B cell (primary cell): ENCODE measurements at regions not wholly inside any gene's neighbourhood (a gene's known extent, or its start where the extent isn't known, plus 50 kb on each side); places are given as distances from the start of the nearest gene placed in this dataset.

Experiments
- ATAC-seq: fragments of 200-7000 bp; cut with Tn5 transposase; one replicate; pipeline ENCODE4 v1.10.0; 2021; ENCODE audit warnings: low read depth, mild to moderate bottlenecking, moderate number of reproducible peaks, moderate library complexity
- CTCF ChIA-PET: fragments of 350-600 bp; sonication (Branson Sonifier 250); formaldehyde crosslinking; loops from one replicate; lab custom pipeline; 2021; ENCODE audit warnings: antibody characterized with exemption, inconsistent platforms; lab: Charles Lee
- POLR2A ChIA-PET: fragments of 350-600 bp; sonication (Branson Sonifier 250); formaldehyde crosslinking; loops from one replicate; lab custom pipeline; 2021; ENCODE audit warnings: antibody characterized with exemption; lab: Charles Lee
- DNase-seq: peaks from one replicate; pipeline ENCODE4 v3.0.0; 2013
- H2AFZ ChIP-seq: 2 replicates; pipeline ENCODE4 v1.6.1; 2012; ENCODE audit warnings: mild to moderate bottlenecking, low read depth, low read length; ENCODE audit not compliant: insufficient read depth, poor library complexity, severe bottlenecking
- H3K27ac ChIP-seq, 2 donors: 1 replicate in 1 of 2; 2 replicates in 1 of 2; pipeline ENCODE4 v1.5.1; 2012 to 2013; ENCODE audit warnings: low read length in 2 of 2, mild to moderate bottlenecking in 2 of 2, moderate library complexity in 1 of 2
- H3K27me3 ChIP-seq, 4 experiments: fragments of 200-600 bp in 1 of 4; sonication (generic) in 1 of 4; replicated peaks in 1 of 4; 1 replicate in 2 of 4; 2 replicates in 2 of 4; pipeline versions ENCODE4 v1.6.1 to v1.7.0; 2013 to 2016; ENCODE audit warnings: low read length in 3 of 4, mild to moderate bottlenecking in 2 of 4, mixed read lengths in 1 of 4, moderate library complexity in 1 of 4; ENCODE audit not compliant: insufficient read depth in 4 of 4, control insufficient read depth in 3 of 4; ENCODE audit errors: control extremely low read depth in 1 of 4
- H3K36me3 ChIP-seq, 2 experiments: replicated peaks in 1 of 2; 1 replicate in 1 of 2; 2 replicates in 1 of 2; pipeline versions ENCODE4 v1.6.1 to v1.7.1; 2013; ENCODE audit warnings: low read length in 1 of 2; ENCODE audit not compliant: insufficient read depth in 2 of 2, control insufficient read depth in 1 of 2; ENCODE audit errors: control extremely low read depth in 1 of 2, extremely low read depth in 1 of 2
- H3K4me1 ChIP-seq, 2 donors: fragments of 200-600 bp in 1 of 2; sonication (generic) in 1 of 2; 1 replicate in 1 of 2; 2 replicates in 1 of 2; pipeline versions ENCODE4 v1.5.1 to v1.6.1; 2013 to 2017; ENCODE audit warnings: low read length in 2 of 2; ENCODE audit not compliant: control insufficient read depth in 2 of 2, insufficient read depth in 2 of 2
- H3K4me2 ChIP-seq: replicated peaks from 2 replicates; pipeline ENCODE3; 2012; ENCODE audit warnings: mild to moderate bottlenecking, low read depth, low read length; ENCODE audit not compliant: poor library complexity, severe bottlenecking
- H3K4me3 ChIP-seq, 5 experiments: fragments of 200-600 bp in 1 of 5; sonication (generic) in 1 of 5; 1 replicate in 3 of 5; 2 replicates in 2 of 5; pipeline versions ENCODE4 v1.5.1 to v1.7.0; 2011 to 2016; ENCODE audit warnings: low read length in 4 of 5, mild to moderate bottlenecking in 4 of 5, low read depth in 2 of 5, control low read depth in 1 of 5, moderate library complexity in 1 of 5; ENCODE audit not compliant: insufficient read depth in 1 of 5; ENCODE audit errors: control extremely low read depth in 1 of 5, extremely low read depth in 1 of 5
- H3K79me2 ChIP-seq: fragments of 200-600 bp; sonication (generic); one replicate; pipeline ENCODE4 v1.6.0; 2016; ENCODE audit warnings: low read length; ENCODE audit not compliant: control insufficient read depth, insufficient read depth
- H3K9ac ChIP-seq: fragments of 200-600 bp; sonication (generic); 2 replicates; pipeline ENCODE4 v1.6.1; 2017; ENCODE audit warnings: mild to moderate bottlenecking, low read length, moderate library complexity
- H3K9me3 ChIP-seq, 3 donors: one replicate each; pipeline versions ENCODE4 v1.6.1 to v1.7.1; 2013; ENCODE audit warnings: low read length in 2 of 3; ENCODE audit not compliant: control insufficient read depth in 2 of 3, insufficient read depth in 1 of 3; ENCODE audit errors: control extremely low read depth in 1 of 3
- H4K20me1 ChIP-seq: 2 replicates; pipeline ENCODE4 v1.6.0; 2012; ENCODE audit warnings: mild to moderate bottlenecking, low read length; ENCODE audit not compliant: insufficient read depth, control insufficient read depth, poor library complexity, severe bottlenecking
- H3K27ac Mint-ChIP-seq: one replicate; pipeline ENCODE4 v1.8.0; 2021; ENCODE audit warnings: mixed read lengths
- H3K27me3 Mint-ChIP-seq: one replicate; pipeline ENCODE4 v1.8.0; 2021; ENCODE audit warnings: mixed read lengths
- H3K4me1 Mint-ChIP-seq: one replicate; pipeline ENCODE4 v1.8.0; 2021; ENCODE audit warnings: mixed read lengths
- H3K4me3 Mint-ChIP-seq: one replicate; pipeline ENCODE4 v1.8.0; 2021; ENCODE audit warnings: mixed read lengths
- H3K9me3 Mint-ChIP-seq: one replicate; pipeline ENCODE4 v1.8.0; 2022; ENCODE audit warnings: mixed read lengths; ENCODE audit not compliant: insufficient read depth
- CTCF ChIP-seq: fragments of 200-600 bp; IDR thresholded peaks from one replicate; pipeline ENCODE4 v1.8.0; 2022; ENCODE audit warnings: antibody characterized with exemption, mild to moderate bottlenecking
- EZH2 ChIP-seq: IDR thresholded peaks from 2 replicates; pipeline ENCODE4 v1.6.1; 2012; ENCODE audit warnings: borderline replicate concordance, low read depth, mild to moderate bottlenecking, moderate library complexity, low read length; ENCODE audit not compliant: insufficient read depth, poor library complexity, severe bottlenecking
- WGBS: methylation state at CpG from one replicate; pipeline ENCODE4 v1.1.5; 2013; ENCODE audit warnings: missing lambda C conversion rate; ENCODE audit not compliant: insufficient coverage; 5-methylcytosine and 5-hydroxymethylcytosine counted together
- intact Hi-C: fragments of 100-400 bp; cut with micrococcal nuclease; formaldehyde crosslinking; loops from one replicate; pipeline ENCODE4 v1.10.0; 2022

DNA sequence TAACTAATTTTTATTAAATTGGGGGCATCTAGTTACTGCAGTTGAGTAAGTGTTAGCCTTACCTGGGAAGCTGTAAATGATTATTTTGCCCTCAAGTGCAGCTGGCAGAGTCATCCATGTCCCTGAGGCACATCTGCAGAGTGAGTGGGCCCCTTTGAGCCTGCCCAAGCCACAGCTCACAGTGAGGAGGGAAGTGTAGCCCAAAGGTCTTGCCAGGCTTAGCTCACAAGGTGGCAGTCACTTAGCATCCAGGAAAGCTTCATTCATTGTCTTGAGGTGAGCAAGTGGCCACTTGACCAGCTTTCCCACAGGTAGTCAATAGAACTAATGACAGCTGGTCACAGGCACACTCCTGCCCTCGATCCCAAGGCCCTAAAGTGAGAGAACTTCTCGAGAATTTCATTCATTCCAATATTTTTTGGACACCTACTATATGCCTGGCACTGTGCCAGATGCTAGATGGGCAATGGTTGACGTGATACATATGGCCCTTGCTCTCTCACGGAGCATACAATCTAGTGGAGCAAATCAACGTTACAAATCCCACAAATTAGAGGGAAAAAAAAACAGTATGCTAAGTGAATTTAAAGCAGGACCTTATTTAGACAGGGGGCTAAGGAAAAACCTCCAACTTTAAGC lies 163.3 kb upstream of the IL12A start:
- intact Hi-C loops = no loop called here
- H3K79me2 ChIP-seq = no peaks in the 10 kb centered on the region
- CTCF ChIA-PET = interaction anchor here (0.6 to 0.7 kb wide), 2 partner anchors 313 to 1108 kb away, joined by 3 to 4 read pairs; no protein-coding TSS in a partner anchor

More for the DNA sequence above, 163.3 kb upstream of the IL12A start:
- H3K4me1 Mint-ChIP-seq = no peaks in the 10 kb centered on the region
- no peaks in the 10 kb centered on the region for H3K27me3 ChIP-seq
- TF ChIP-seq EZH2 (no peak), CTCF (no peak)
- no peak overlapping the region for H2AFZ ChIP-seq
- H3K27ac Mint-ChIP-seq = no peak overlapping the region
- H3K4me3 Mint-ChIP-seq = no peak overlapping the region
- WGBS = 73% methylated on average over 3 of the region's 5 CpGs
- no peak for DNase-seq
- peaks cover 4% of the 10 kb centered on the region for H3K27me3 Mint-ChIP-seq
- H3K9ac ChIP-seq = no peak overlapping the region
- H3K4me3 ChIP-seq = no peak overlapping the region
- H3K9me3 Mint-ChIP-seq = no peaks in the 10 kb centered on the region
- H3K4me2 ChIP-seq = no peak overlapping the region
- ATAC-seq = no peak
- H3K36me3 ChIP-seq = no peaks in the 10 kb centered on the region
- H3K9me3 ChIP-seq = no peaks in the 10 kb centered on the region
- no peak overlapping the region for H3K27ac ChIP-seq
- no peaks in the 10 kb centered on the region for H3K4me1 ChIP-seq
- H4K20me1 ChIP-seq = no peaks in the 10 kb centered on the region
- POLR2A ChIA-PET = no interaction called here
